Spleen (tissue), 11 donors: ENCODE measurements at regions not wholly inside any gene's neighbourhood (a gene's known extent, or its start where the extent isn't known, plus 50 kb on each side); places are given as distances from the start of the nearest gene placed in this dataset.

Experiments
- DNase-seq: peaks from one replicate; pipeline ENCODE4 v3.0.0-alpha.2; 2020
- H3K27ac ChIP-seq, 8 donors: fragments of 200-600 bp; sonication (generic) in 7 of 8; 1 replicate in 4 of 8; 2 replicates in 4 of 8; pipeline versions ENCODE4 v1.5.0 to v1.8.0; 2016 to 2021; ENCODE audit warnings: inconsistent platforms in 4 of 8, mild to moderate bottlenecking in 4 of 8, moderate library complexity in 1 of 8
- H3K27me3 ChIP-seq, 7 donors: fragments of 200-600 bp; sonication (generic) in 6 of 7; replicated peaks in 1 of 7; 1 replicate in 4 of 7; 2 replicates in 3 of 7; pipeline versions ENCODE4 v1.5.0 to v1.8.0; 2016 to 2021; ENCODE audit warnings: inconsistent platforms in 3 of 7, mild to moderate bottlenecking in 1 of 7
- H3K36me3 ChIP-seq, 6 donors: fragments of 200-600 bp; sonication (generic) in 5 of 6; 1 replicate in 4 of 6; 2 replicates in 2 of 6; pipeline versions ENCODE4 v1.5.0 to v1.8.0; 2016 to 2021; ENCODE audit warnings: inconsistent platforms in 2 of 6
- H3K4me1 ChIP-seq, 6 donors: fragments of 200-600 bp; sonication (generic) in 5 of 6; 1 replicate in 3 of 6; 2 replicates in 3 of 6; pipeline versions ENCODE4 v1.5.0 to v1.8.0; 2016 to 2021; ENCODE audit warnings: inconsistent platforms in 3 of 6
- H3K4me3 ChIP-seq, 8 donors: fragments of 200-600 bp; sonication (generic) in 7 of 8; 1 replicate in 4 of 8; 2 replicates in 4 of 8; pipeline versions ENCODE4 v1.5.0 to v1.8.0; 2016 to 2021; ENCODE audit warnings: inconsistent platforms in 4 of 8, mild to moderate bottlenecking in 4 of 8, moderate library complexity in 2 of 8
- H3K9me3 ChIP-seq, 8 donors: fragments of 200-600 bp; sonication (generic) in 7 of 8; 1 replicate in 4 of 8; 2 replicates in 4 of 8; pipeline versions ENCODE4 v1.5.0 to v1.8.0; 2016 to 2021; ENCODE audit warnings: inconsistent platforms in 4 of 8
- CTCF ChIP-seq, 11 experiments: fragments of 200-600 bp in 7 of 11; fragments of 450-650 bp in 4 of 11; sonication (generic) in 4 of 11; IDR thresholded peaks in 8 of 11; conservative IDR thresholded peaks in 3 of 11; 1 replicate in 7 of 11; 2 replicates in 4 of 11; pipeline versions ENCODE4 v1.4.0 to v1.8.0; 2016 to 2021; ENCODE audit warnings: antibody characterized with exemption in 11 of 11, inconsistent platforms in 4 of 11, mild to moderate bottlenecking in 1 of 11
- POLR2A ChIP-seq, 3 donors: fragments of 450-650 bp; IDR thresholded peaks; one replicate each; pipeline ENCODE4 v1.5.1; 2017; ENCODE audit warnings: antibody characterized with exemption in 3 of 3, mild to moderate bottlenecking in 1 of 3
- POLR2AphosphoS5 ChIP-seq, 3 donors: sonication (generic); formaldehyde crosslinking; IDR thresholded peaks; one replicate each; pipeline ENCODE4 v1.5.1; 2017; ENCODE audit warnings: antibody characterized with exemption in 3 of 3
- WGBS, 5 donors: extraction: QIAGEN DNeasy Blood & Tissue Kit in 3 of 5; methylation state at CpG; one replicate each; pipeline versions ENCODE4 v1.1.5 to v1.1.7; 2013 to 2018; 5-methylcytosine and 5-hydroxymethylcytosine counted together
- intact Hi-C: fragments of 100-400 bp; cut with DNase I; formaldehyde crosslinking; loops from one replicate; pipeline ENCODE4 v1.15.0; 2023; ENCODE audit warnings: low total_unique reads
- donor health status: healthy with polysubstance abuse.
- donor health status: DM: no; HTN: no; CAD: no; lungs with moderate emphysema.
- donor health status: DM: no; HTN: no; CAD: no.
- donor health status: Bipolar disorder and iron deficiency.
- donor health status: healthy.
- donor health status: DM: no; HTN: no; CAD: no.
- donor health status: DM: yes; HTN: yes; CAD: no.

GRCh38 chr15:35827141-35827540, 281.2 kb upstream of the DPH6 start:
- no peaks in the 10 kb centered on the region for H3K27me3 ChIP-seq
- no peak for TF ChIP-seq CTCF (IDR thresholded peaks at IDR 0.05 in 8 of 11, conservative IDR thresholded peaks at IDR 0.05 in 3 of 11)
- TF ChIP-seq POLR2AphosphoS5 (IDR thresholded peaks at IDR 0.05) = no peak
- no peak for TF ChIP-seq POLR2A (IDR thresholded peaks at IDR 0.05)
- peak overlapping the region in 3 of 8 donors; percentile 6 to 32 (median 26) for H3K27ac ChIP-seq
- no peak for DNase-seq
- H3K9me3 ChIP-seq = peaks cover 0 to 4% (median 0%) of the 10 kb centered on the region in 8 donors
- H3K36me3 ChIP-seq = no peaks in the 10 kb centered on the region
- WGBS, 5 donors = 5 to 11% (median 7%) methylated on average over 1 of the region's 1 CpG
- no peak overlapping the region for H3K4me3 ChIP-seq
- intact Hi-C loops = no loop called here
- H3K4me1 ChIP-seq = peaks cover 0 to 4% (median 0%) of the 10 kb centered on the region in 6 donors

- Histone ChIP-seq H3K9me3 (peaks cover 0 to 4% (median 0%) of the 10 kb centered on the region in 8 donors), H3K27ac (peak overlapping the region in 4 of 8 donors; percentile 26 to 32 (median 27)), H3K4me1 (peaks cover 0 to 4% (median 0%) of the 10 kb centered on the region in 6 donors), H3K27me3 (no peaks in the 10 kb centered on the region), H3K4me3 (peak overlapping the region in 3 of 8 donors; percentile 4 to 14 (median 13)), H3K36me3 (no peaks in the 10 kb centered on the region)
- DNase-seq = no peak
- WGBS, 5 donors = 16 to 41% (median 19%) methylated on average over 3 of the region's 3 CpGs
- TF ChIP-seq POLR2A (IDR thresholded peaks at IDR 0.05) (no peak), POLR2AphosphoS5 (IDR thresholded peaks at IDR 0.05) (no peak), CTCF (IDR thresholded peaks at IDR 0.05 in 8 of 11, conservative IDR thresholded peaks at IDR 0.05 in 3 of 11) (no peak)
- intact Hi-C loops = no loop called here
Measured at GRCh38 chr15:35827911-35828310, 281.9 kb upstream of the DPH6 start.

- Histone ChIP-seq H3K9me3 (peaks cover 0 to 4% (median 0%) of the 10 kb centered on the region in 8 donors), H3K4me1 (no peaks in the 10 kb centered on the region), H3K27me3 (no peaks in the 10 kb centered on the region), H3K27ac (no peak overlapping the region), H3K36me3 (no peaks in the 10 kb centered on the region), H3K4me3 (no peak overlapping the region)
- 66 to 85% (median 73%) methylated on average over 1 of the region's 1 CpG for WGBS, 5 donors
- no peak for TF ChIP-seq CTCF (IDR thresholded peaks at IDR 0.05 in 8 of 11, conservative IDR thresholded peaks at IDR 0.05 in 3 of 11)
- no peak for TF ChIP-seq POLR2A (IDR thresholded peaks at IDR 0.05)
- intact Hi-C loops = no loop called here
- no peak for DNase-seq
Measured at GRCh38 chr15:35833581-35833980, 287.6 kb upstream of the DPH6 start.

GRCh38 chr15:35834216-35834830, 288.4 kb upstream of the DPH6 start:
- peaks cover 0 to 4% (median 0%) of the 10 kb centered on the region in 8 donors for H3K9me3 ChIP-seq
- intact Hi-C loops = no loop called here
- no peak for DNase-seq
- H3K4me3 ChIP-seq = no peak overlapping the region
- no peaks in the 10 kb centered on the region for H3K27me3 ChIP-seq
- no peak overlapping the region for H3K27ac ChIP-seq
- H3K4me1 ChIP-seq = no peaks in the 10 kb centered on the region
- no peaks in the 10 kb centered on the region for H3K36me3 ChIP-seq
- TF ChIP-seq POLR2A (IDR thresholded peaks at IDR 0.05) (no peak), POLR2AphosphoS5 (IDR thresholded peaks at IDR 0.05) (no peak), CTCF (IDR thresholded peaks at IDR 0.05 in 8 of 11, conservative IDR thresholded peaks at IDR 0.05 in 3 of 11) (no peak)
- WGBS, 5 donors = 69 to 89% (median 79%) methylated on average over 4 of the region's 4 CpGs
